Kidney glomerular epithelial cell (primary cell): ENCODE measurements at regions not wholly inside any gene's neighbourhood (a gene's known extent, or its start where the extent isn't known, plus 50 kb on each side); places are given as distances from the start of the nearest gene placed in this dataset.

Experiments
- DNase-seq: peaks from one replicate; lab custom pipeline; 2025; lab: John Stamatoyannopoulos, UW

DNA sequence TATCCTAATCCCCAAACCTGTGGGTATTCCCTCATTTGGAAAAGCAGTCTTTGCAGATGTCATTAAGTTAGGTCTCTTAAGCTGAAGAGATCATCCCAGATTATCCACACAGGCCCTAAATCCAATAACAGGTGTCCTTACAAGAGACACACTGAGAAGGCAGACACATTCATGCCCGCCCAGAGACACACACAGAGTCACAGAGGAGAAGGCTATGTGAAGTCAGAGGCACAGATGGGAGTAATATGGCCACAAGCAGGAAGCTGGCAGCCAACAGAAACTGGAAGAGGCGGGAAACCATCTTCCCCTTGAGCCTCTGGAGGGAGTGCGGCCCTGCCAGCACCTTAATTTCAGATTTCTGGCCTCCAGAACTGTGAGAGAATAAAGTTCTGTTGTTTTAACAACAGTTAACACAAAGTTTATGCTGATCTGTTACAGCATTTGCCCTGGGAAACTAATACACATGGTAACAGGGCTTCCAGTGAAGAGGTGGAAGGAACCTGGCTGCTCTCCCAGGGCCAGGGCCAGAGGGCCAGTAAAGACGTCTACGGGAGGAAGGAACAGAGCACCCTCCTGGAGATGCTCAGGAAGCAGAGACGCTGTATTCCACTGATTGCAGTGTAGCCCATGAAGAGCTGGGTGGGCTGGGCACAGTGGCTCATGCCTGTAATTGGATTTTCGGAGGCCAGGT is 217.5 kb downstream of the GLI2 start:
- no peak for DNase-seq

DNA sequence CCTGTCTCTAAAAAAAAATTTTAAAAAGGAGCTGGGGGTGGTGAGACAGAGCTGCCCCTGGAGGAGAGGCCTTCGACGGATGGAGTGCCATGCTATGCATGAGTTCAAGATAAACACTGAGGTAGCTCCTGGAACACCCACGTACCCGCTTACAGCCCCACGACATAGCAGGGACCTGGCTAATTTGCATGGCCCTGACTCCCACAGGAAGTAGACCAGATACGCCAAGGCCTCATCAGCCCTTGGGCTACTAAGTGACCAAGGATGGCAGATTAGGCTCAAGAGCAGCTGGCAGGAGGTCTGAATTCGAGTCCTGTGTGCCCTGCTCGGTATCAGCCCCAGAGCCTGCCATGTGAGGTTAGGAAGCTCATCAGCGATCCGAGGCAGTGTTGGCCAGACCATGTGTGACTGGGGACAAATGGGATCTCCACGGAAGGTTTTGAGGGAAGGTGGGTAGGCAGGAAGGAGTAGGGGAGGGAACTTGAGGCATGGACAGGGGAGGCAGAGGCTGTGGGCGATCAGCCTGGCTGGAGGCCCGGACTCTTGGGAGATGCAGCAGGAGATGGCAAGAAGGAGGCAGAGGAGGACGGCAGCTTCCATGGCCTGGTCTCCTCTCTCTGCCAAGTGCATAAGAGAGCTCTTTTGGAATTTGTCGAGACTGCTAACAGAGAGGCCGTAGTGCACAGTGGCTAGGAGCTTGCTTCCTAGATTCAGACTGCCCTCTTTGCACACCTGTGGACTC is 218.3 kb downstream of the GLI2 start:
- no peak for DNase-seq

GRCh38 chr2:120954939-120955338 is 219.3 kb downstream of the GLI2 start:
- DNase-seq = no peak

- DNase-seq = no peak
Measured at GRCh38 chr2:120955427-120955826, 219.8 kb downstream of the GLI2 start.

GRCh38 chr2:120956486-120957156 is 221.0 kb downstream of the GLI2 start:
- no peak for DNase-seq

GRCh38 chr2:120957905-120958304 is 222.2 kb downstream of the GLI2 start:
- no peak for DNase-seq

GRCh38 chr2:120958623-120959366 is 223.1 kb downstream of the GLI2 start:
- no peak for DNase-seq

- DNase-seq = no peak
Measured at GRCh38 chr2:120959426-120959825, 223.8 kb downstream of the GLI2 start.

DNA sequence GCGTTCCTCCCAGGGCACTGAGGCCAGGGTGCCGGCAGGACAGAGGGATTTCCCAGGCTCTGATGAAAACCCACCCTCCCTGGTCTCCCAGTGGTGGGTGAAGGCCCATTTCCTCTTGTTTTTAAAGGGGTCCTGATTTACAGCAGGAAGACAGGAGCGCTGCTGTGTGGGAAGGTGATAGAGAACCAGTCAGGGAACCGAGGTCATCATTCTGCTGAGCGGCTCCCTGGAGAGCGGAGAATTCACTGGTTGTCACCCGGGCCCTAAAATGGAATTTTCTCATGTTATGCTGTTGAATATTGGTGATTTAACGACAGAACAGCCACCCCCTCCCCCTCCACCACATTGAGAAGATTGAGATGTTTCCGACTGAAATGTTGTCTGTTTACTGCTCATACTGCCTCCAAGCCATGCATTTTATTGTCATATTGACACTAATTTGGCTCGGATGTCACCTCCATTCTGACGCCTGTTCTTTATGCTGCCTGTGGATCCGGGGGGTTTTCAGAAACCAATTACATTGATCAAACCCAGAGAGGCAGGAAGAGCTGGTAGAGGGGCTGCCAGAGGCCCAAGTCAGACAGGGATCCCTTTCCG is 225.2 kb downstream of the GLI2 start:
- no peak for DNase-seq

- no peak for DNase-seq
Measured at GRCh38 chr2:120961396-120961795, 225.7 kb downstream of the GLI2 start.

- peak; percentile 25 for DNase-seq
Measured at GRCh38 chr2:120963997-120964705, 228.5 kb downstream of the GLI2 start.

- no peak for DNase-seq
Measured at GRCh38 chr2:120964819-120965218, 229.2 kb downstream of the GLI2 start.

- DNase-seq = no peak
Measured at GRCh38 chr2:120966510-120967254, 231.0 kb downstream of the GLI2 start.

GRCh38 chr2:120968307-120969015 is 232.8 kb downstream of the GLI2 start:
- DNase-seq = no peak

GRCh38 chr2:120969613-120970355 is 234.1 kb downstream of the GLI2 start:
- DNase-seq = no peak

DNA sequence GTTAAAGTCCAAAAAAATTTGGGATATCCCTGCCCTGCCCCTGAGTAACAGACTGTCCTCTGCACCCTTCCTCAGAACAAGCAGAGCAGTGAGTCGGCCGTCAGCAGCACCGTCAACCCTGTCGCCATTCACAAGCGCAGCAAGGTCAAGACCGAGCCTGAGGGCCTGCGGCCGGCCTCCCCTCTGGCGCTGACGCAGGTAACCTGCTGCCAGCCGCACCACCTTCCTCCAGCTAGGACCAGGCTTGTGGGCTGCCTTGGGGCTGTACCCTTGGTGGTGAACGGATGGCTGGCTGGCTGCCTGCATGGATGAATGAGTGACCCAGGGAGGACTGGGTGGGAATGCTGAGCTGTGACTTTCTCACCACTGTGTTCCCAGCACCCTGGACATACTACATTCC is 236.2 kb downstream of the GLI2 start:
- DNase-seq = no peak

DNA sequence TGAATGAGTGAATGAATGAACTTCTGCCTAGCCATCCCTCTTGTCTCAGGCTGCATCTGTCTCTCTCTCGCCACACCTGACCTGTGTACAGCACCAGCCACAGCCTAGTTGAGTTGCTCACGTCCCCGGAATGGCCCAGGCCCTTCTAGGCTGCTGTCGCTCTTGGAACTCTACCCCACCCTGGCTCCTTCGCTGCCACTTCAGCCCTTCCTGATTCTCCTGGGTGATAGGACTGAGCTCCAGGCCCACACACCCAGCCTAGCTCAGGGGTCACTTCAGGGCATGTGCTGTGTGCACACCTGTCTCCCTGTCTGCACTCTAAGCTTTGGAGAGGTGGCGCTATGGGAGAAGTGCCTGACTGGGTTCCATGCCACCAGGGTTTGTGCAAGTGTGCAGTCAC is 236.6 kb downstream of the GLI2 start:
- no peak for DNase-seq

- DNase-seq = no peak
Measured at GRCh38 chr2:120973196-120973595, 237.5 kb downstream of the GLI2 start.

GRCh38 chr2:120974950-120975349 is 239.3 kb downstream of the GLI2 start:
- no peak for DNase-seq
